Common myeloid progenitor, CD34-positive (primary cell): ENCODE measurements at regions not wholly inside any gene's neighbourhood (a gene's known extent, or its start where the extent isn't known, plus 50 kb on each side); places are given as distances from the start of the nearest gene placed in this dataset.

Experiments
- CTCF ChIA-PET: fragments of 350-600 bp; sonication (Branson Sonifier 250); formaldehyde crosslinking; loops from one replicate; lab custom pipeline; 2021; ENCODE audit warnings: antibody characterized with exemption; lab: Charles Lee
- POLR2A ChIA-PET: fragments of 350-600 bp; sonication (Branson Sonifier 250); formaldehyde crosslinking; loops from one replicate; lab custom pipeline; 2021; ENCODE audit warnings: antibody characterized with exemption; lab: Charles Lee
- DNase-seq, 3 donors: peaks; one replicate each; pipeline versions ENCODE4 v3.0.0 to v3.0.0-alpha.2; 2013
- H3K27ac ChIP-seq, 2 experiments: 1 replicate in 1 of 2; 2 replicates in 1 of 2; pipeline ENCODE4 v1.7.0; 2013; ENCODE audit warnings: inconsistent platforms in 2 of 2, low read length in 2 of 2, mild to moderate bottlenecking in 2 of 2, low read depth in 1 of 2, moderate library complexity in 1 of 2; ENCODE audit not compliant: severe bottlenecking in 2 of 2, insufficient read depth in 1 of 2, poor library complexity in 1 of 2
- H3K27me3 ChIP-seq, 5 experiments: replicated peaks in 2 of 5; 1 replicate in 3 of 5; 2 replicates in 2 of 5; pipeline versions ENCODE4 v1.6.1 to v1.7.0; 2013; ENCODE audit warnings: low read length in 4 of 5, mild to moderate bottlenecking in 2 of 5, moderate library complexity in 2 of 5, inconsistent platforms in 1 of 5; ENCODE audit not compliant: insufficient read depth in 5 of 5, control insufficient read depth in 4 of 5
- H3K36me3 ChIP-seq, 4 experiments: 1 replicate in 2 of 4; 2 replicates in 2 of 4; pipeline versions ENCODE4 v1.6.1 to v1.7.0; 2013; ENCODE audit warnings: low read length in 3 of 4, control low read depth in 1 of 4, mild to moderate bottlenecking in 1 of 4; ENCODE audit not compliant: control insufficient read depth in 4 of 4, insufficient read depth in 4 of 4
- H3K4me1 ChIP-seq, 4 experiments: 1 replicate in 3 of 4; 2 replicates in 1 of 4; pipeline versions ENCODE4 v1.6.1 to v1.7.1; 2013; ENCODE audit warnings: low read length in 3 of 4, mild to moderate bottlenecking in 3 of 4, control low read depth in 1 of 4, inconsistent platforms in 1 of 4, moderate library complexity in 1 of 4; ENCODE audit not compliant: control insufficient read depth in 4 of 4, insufficient read depth in 4 of 4; ENCODE audit errors: control extremely low read depth in 1 of 4
- H3K4me3 ChIP-seq, 7 experiments: 1 replicate in 4 of 7; 2 replicates in 3 of 7; pipeline versions ENCODE4 v1.5.1 to v1.7.0; 2013; ENCODE audit warnings: mild to moderate bottlenecking in 7 of 7, low read length in 6 of 7, moderate library complexity in 6 of 7, inconsistent platforms in 2 of 7, low read depth in 2 of 7, control low read depth in 1 of 7; ENCODE audit not compliant: insufficient read depth in 4 of 7, control insufficient read depth in 1 of 7; ENCODE audit errors: extremely low read depth in 1 of 7
- H3K9me3 ChIP-seq, 5 experiments: 1 replicate in 4 of 5; 2 replicates in 1 of 5; pipeline versions ENCODE4 v1.6.1 to v1.7.1; 2013; ENCODE audit warnings: low read length in 4 of 5, mild to moderate bottlenecking in 2 of 5, inconsistent platforms in 1 of 5, low read depth in 1 of 5, moderate library complexity in 1 of 5; ENCODE audit not compliant: control insufficient read depth in 4 of 5, insufficient read depth in 2 of 5; ENCODE audit errors: control extremely low read depth in 1 of 5
- WGBS: methylation state at CpG from one replicate; pipeline ENCODE4 v1.1.5; 2013; ENCODE audit not compliant: insufficient coverage; 5-methylcytosine and 5-hydroxymethylcytosine counted together

DNA sequence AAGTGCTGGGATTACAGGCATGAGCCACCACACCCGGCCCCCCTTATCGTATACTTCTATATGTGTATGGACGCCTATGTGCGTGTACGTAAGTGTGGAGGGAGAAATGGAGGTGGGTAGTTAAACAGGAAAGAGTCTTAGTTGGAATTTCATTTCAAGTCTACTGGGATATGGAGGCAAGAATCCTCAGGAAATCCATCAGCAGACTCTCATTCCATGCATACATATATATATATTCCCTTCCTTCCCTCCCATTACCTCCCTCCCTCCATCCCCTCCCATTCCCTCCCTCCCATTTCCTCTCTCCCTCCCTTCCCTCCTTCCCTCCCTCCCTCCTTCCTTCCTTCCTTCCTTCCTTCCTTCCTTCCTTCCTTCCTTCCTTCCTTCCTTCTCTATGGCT lies 391.7 kb upstream of the RBFOX1 start:
- Histone ChIP-seq H3K4me1 (no peaks in the 10 kb centered on the region), H3K9me3 (no peaks in the 10 kb centered on the region), H3K4me3 (no peak overlapping the region), H3K36me3 (no peaks in the 10 kb centered on the region), H3K27me3 (peaks cover 0 to 2% (median 0%) of the 10 kb centered on the region in 5 experiments), H3K27ac (no peak overlapping the region)
- ChIA-PET POLR2A (no interaction called here), CTCF (no interaction called here)
- WGBS = 96% methylated on average over 5 of the region's 5 CpGs
- DNase-seq = no peak

DNA sequence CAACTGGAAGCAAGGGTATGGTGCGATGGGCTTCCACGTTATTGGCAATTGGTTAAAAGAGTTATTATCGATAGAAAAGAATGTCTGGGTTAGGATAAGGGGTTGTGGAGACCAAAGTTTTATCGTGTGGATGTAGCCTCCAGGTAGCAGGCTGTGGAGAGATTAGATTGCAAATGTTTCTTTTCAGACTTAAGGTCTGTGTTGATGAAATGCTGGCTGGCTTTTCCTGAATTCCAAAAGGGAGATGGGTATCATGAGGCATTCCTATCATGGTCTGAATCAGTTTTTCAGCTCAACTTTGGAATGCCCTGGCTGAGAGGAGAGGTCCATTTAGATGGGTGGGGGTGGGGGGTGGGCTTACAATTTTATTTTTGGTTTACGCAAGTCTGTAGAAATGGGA lies 395.0 kb upstream of the RBFOX1 start:
- DNase-seq = no peak
- Histone ChIP-seq H3K27ac (no peak overlapping the region), H3K36me3 (no peaks in the 10 kb centered on the region), H3K4me1 (no peaks in the 10 kb centered on the region), H3K27me3 (peaks cover 0 to 2% (median 0%) of the 10 kb centered on the region in 5 experiments), H3K4me3 (no peak overlapping the region), H3K9me3 (no peaks in the 10 kb centered on the region)
- whole genome bisulfite sequencing = 96% methylated on average over 3 of the region's 5 CpGs
- CTCF ChIA-PET = no interaction called here
- POLR2A ChIA-PET = no interaction called here

DNA sequence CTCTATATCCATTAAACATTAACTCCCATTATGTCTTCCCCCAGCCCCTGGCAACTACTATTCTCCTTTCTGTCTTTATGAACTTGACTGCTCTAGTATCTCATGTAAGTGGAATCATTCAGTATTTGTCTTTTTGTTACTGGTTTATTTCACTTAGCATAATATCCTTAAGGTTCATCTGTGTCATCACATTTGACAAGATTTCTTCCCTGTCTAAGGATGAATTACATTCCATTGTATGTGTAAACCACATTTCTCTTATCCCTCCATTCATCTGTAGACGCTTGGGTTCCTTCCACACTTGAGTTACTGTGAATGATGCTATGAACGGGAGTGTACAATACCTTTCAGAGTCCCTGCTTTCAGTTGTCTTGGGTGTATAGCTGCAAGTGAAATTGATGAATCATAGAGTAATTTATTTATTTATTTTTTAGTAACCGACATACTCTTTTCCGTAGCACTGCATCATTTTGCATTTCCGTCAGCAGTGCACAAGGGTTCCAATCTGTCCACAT lies 399.7 kb upstream of the RBFOX1 start:
- H3K9me3 ChIP-seq = peaks cover 0 to 6% (median 0%) of the 10 kb centered on the region in 5 experiments
- no peaks in the 10 kb centered on the region for H3K4me1 ChIP-seq
- ChIA-PET POLR2A (no interaction called here), CTCF (no interaction called here)
- no CpG with 5 or more reads among the region's 5 CpGs for WGBS
- peaks cover 0 to 2% (median 0%) of the 10 kb centered on the region in 5 experiments for H3K27me3 ChIP-seq
- no peak for DNase-seq
- no peaks in the 10 kb centered on the region for H3K36me3 ChIP-seq
- H3K27ac ChIP-seq = no peak overlapping the region
- no peak overlapping the region for H3K4me3 ChIP-seq

DNA sequence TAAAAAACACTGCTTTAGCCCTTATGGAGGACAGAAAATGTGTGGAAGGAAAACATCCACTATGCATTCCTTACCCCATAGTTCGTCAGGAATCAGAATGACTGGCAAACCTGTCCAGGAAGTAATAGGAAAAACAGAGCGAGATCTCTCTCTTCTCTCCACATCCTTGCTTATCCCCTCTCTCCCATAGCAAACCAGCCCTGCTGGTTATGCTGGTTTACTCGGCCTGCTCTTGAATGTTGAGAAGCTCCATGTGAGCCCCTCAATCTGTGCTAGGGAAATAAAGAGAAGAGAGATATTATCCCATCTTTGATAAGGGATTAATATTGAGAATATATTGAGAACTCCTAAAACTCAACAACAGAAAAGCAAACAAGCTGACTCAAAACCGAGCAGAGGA lies 402.8 kb upstream of the RBFOX1 start:
- CTCF ChIA-PET = no interaction called here
- Histone ChIP-seq H3K27me3 (peaks cover 0 to 6% (median 0%) of the 10 kb centered on the region in 5 experiments), H3K4me3 (no peak overlapping the region), H3K36me3 (no peaks in the 10 kb centered on the region), H3K4me1 (no peaks in the 10 kb centered on the region), H3K27ac (no peak overlapping the region), H3K9me3 (peaks cover 0 to 6% (median 0%) of the 10 kb centered on the region in 5 experiments)
- WGBS = 37% methylated on average over 2 of the region's 4 CpGs
- POLR2A ChIA-PET = no interaction called here
- DNase-seq = no peak

DNA sequence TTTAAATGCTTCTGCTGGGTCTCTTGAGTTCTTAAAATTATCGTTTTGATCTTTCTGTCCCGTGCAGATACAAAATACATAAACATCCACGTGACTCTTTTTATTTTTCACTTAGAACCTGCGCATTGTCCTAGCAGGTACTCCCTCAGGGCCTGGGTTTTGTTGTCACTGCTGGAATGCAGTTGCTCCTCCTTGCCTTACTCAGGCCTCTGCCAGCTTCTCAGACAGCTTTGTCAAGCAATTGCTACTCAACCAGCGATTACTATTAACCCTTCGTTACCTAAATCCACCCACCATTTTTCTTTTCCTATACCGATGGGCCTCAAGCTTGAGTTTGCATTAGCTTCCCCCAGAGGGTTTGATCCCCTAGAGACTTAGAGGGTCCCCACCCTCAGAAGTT lies 405.9 kb upstream of the RBFOX1 start:
- Histone ChIP-seq H3K36me3 (no peaks in the 10 kb centered on the region), H3K9me3 (peaks cover 0 to 6% (median 0%) of the 10 kb centered on the region in 5 experiments), H3K4me1 (no peaks in the 10 kb centered on the region), H3K27me3 (peaks cover 0 to 6% (median 0%) of the 10 kb centered on the region in 5 experiments), H3K4me3 (no peak overlapping the region), H3K27ac (no peak overlapping the region)
- DNase-seq = no peak
- POLR2A ChIA-PET = no interaction called here
- CTCF ChIA-PET = no interaction called here
- 52% methylated on average over 7 of the region's 7 CpGs for WGBS

DNA sequence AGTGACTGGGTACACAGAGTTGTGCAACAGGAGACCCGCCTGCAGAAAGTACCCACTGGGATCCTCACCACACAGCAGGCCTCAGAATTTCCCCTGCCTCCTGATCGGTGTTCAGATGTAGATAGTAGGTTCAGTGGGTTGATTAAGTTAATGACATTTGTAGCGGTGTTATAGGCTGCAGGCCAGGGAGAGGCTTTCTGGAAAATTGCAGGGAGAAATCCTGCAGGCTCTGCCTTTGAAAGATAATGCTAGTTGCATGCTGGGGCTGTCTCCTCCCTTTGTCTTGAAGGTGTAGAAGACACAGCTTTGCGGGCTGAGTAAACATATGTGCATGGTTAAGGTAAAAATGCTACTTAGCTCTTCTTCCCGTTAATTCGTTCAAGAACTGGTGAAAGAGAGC lies 406.3 kb upstream of the RBFOX1 start:
- 62% methylated on average over 3 of the region's 6 CpGs for WGBS
- ChIA-PET POLR2A (no interaction called here), CTCF (no interaction called here)

DNA sequence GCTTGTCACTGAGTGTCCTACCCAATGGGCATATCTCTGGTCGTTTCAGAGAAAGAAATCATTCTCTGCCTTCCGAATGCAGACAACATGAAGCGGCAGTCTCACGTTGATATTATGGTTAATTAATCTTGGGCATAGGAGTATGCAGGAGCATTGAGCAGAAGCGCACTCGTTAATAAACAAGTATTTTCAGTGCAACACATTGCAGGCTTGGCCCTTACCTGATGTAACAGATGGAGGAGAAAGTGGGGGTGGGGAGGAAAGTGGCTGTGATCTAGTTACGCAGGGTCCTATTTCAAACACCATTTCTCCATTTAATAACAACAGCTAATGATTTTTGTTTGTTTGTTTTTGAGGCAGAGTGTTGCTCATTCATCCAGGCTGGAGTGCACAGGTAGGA lies 414.0 kb upstream of the RBFOX1 start:
- Histone ChIP-seq H3K4me1 (no peaks in the 10 kb centered on the region), H3K27me3 (peaks cover 0 to 2% (median 0%) of the 10 kb centered on the region in 5 experiments), H3K36me3 (no peaks in the 10 kb centered on the region), H3K27ac (no peak overlapping the region), H3K4me3 (no peak overlapping the region), H3K9me3 (peaks cover 0 to 2% (median 0%) of the 10 kb centered on the region in 5 experiments)
- ChIA-PET POLR2A (no interaction called here), CTCF (interaction anchor here (0.6 kb wide), 1 partner anchor 124 kb away, joined by 3 read pairs; no protein-coding TSS in a partner anchor)
- 98% methylated on average over 6 of the region's 7 CpGs for WGBS
- no peak for DNase-seq

More for the DNA sequence above, 406.3 kb upstream of the RBFOX1 start:
- H3K9me3 ChIP-seq = peaks cover 0 to 2% (median 0%) of the 10 kb centered on the region in 5 experiments
- H3K27ac ChIP-seq = no peak overlapping the region
- H3K4me3 ChIP-seq = no peak overlapping the region
- H3K27me3 ChIP-seq = peaks cover 0 to 6% (median 0%) of the 10 kb centered on the region in 5 experiments
- H3K4me1 ChIP-seq = no peaks in the 10 kb centered on the region
- no peak for DNase-seq
- no peaks in the 10 kb centered on the region for H3K36me3 ChIP-seq
